ENCODE measurements at regions not wholly inside any gene's neighbourhood (a gene's known extent, or its start where the extent isn't known, plus 50 kb on each side); places are given as distances from the start of the nearest gene placed in this dataset.

GRCh38 chr9:703392-703791, 138.1 kb upstream of the DMRT1 start:
- ChIA-PET POLR2A (interaction anchor here (1.6 to 14.6 kb wide), 2 partner anchors 9 to 19 kb away, joined by 6 to 320 read pairs; no protein-coding TSS in a partner anchor), CTCF (ENCODE audit: low intra/inter-chr PET ratio, low total read pairs) (no interaction called here)
- Histone ChIP-seq H3K4me1 (ENCODE audit: insufficient read depth, low read length) (peaks cover 86% of the 10 kb centered on the region), H3K36me3 (replicated peaks in 1 of 2; ENCODE audit: control insufficient read depth in 1 of 2, insufficient read depth in 2 of 2, low read length in 2 of 2) (peaks cover 3 to 25% of the 10 kb centered on the region in 2 experiments; a peak in 4 of 5 replicates), H3K79me2 (ENCODE audit: insufficient read depth, low read length) (peaks cover 92% of the 10 kb centered on the region), H4K20me1 (ENCODE audit: insufficient read depth, low read length) (peaks cover 8% of the 10 kb centered on the region; the same call in 1 of the 2 replicates), H3K27me3 (ENCODE audit: control insufficient read depth in 1 of 2, insufficient read depth in 2 of 2, low read length in 2 of 2) (no peaks in the 10 kb centered on the region), H3K9ac (ENCODE audit: insufficient read depth, low read depth, low read length) (no peak overlapping the region), H3K9me3 (ENCODE audit: low read length) (no peaks in the 10 kb centered on the region), H3K4me3 (replicated peaks in 1 of 3; ENCODE audit: insufficient read depth in 1 of 3, low read depth in 2 of 3, low read length in 3 of 3) (no peak overlapping the region), H2AFZ (ENCODE audit: low read length) (no peak overlapping the region), H3K4me2 (ENCODE audit: low read depth, low read length) (0 out of 2 replicates have a peak overlapping the region, but pooled peaks have one; percentile 29), H3K27ac (ENCODE audit: extremely low read length, insufficient read depth, low read length) (no peak overlapping the region)
- FAIRE-seq = no peak
- TF ChIP-seq HMGXB3 (CRISPR knock-in tag; IDR thresholded peaks at IDR 0.05; ENCODE audit: borderline replicate concordance) (no peak), ZNF609 (CRISPR knock-in tag; IDR thresholded peaks at IDR 0.05; ENCODE audit: borderline replicate concordance) (no peak), AKNA (CRISPR knock-in tag; IDR thresholded peaks at IDR 0.05; ENCODE audit: borderline replicate concordance) (no peak), MED8 (CRISPR knock-in tag; IDR thresholded peaks at IDR 0.05; ENCODE audit: insufficient replicate concordance) (no peak), ZNF12 (CRISPR knock-in tag; IDR thresholded peaks at IDR 0.05) (no peak), ELF4 (CRISPR knock-in tag; IDR thresholded peaks at IDR 0.05; ENCODE audit: borderline replicate concordance) (no peak), MIXL1 (CRISPR knock-in tag; IDR thresholded peaks at IDR 0.05) (no peak), SALL2 (CRISPR knock-in tag; IDR thresholded peaks at IDR 0.05) (no peak), KLF12 (CRISPR knock-in tag; IDR thresholded peaks at IDR 0.05; ENCODE audit: borderline replicate concordance) (no peak)
- no peak for DNase-seq (ENCODE audit: low spot score)
- in situ Hi-C loops (cut with HindIII; ENCODE audit: extremely low pct_ligation_motif_present, low pct_unique_long_range_greater_than_20kb) (loop anchor here (10.0 kb wide), 1 partner anchor 89 kb away; no protein-coding TSS in a partner anchor), intact Hi-C loops (cut with micrococcal nuclease; ENCODE audit: unreplicated experiment) (no loop called here)
- no TSS peak for BruUV-seq (replicated peaks)
- 86% methylated on average over 2 of the region's 2 CpGs for WGBS (ENCODE audit: low lambda C conversion rate)
- no peak for ATAC-seq

Measured in HepG2 (cell line).